Lower lobe of right lung (tissue), 2 donors: ENCODE measurements at regions not wholly inside any gene's neighbourhood (a gene's known extent, or its start where the extent isn't known, plus 50 kb on each side); places are given as distances from the start of the nearest gene placed in this dataset.

Experiments
- ATAC-seq, 2 donors: fragments of 200-7000 bp; cut with Tn5 transposase; one replicate each; pipeline ENCODE4 v1.9.1; 2020 to 2022; ENCODE audit warnings: mild to moderate bottlenecking in 2 of 2, moderate library complexity in 2 of 2
- DNase-seq: peaks from one replicate; pipeline ENCODE4 v3.0.0-alpha.2; 2020
- H3K27ac ChIP-seq: fragments of 200-600 bp; one replicate; pipeline ENCODE4 v1.8.0; 2022
- H3K27me3 ChIP-seq: fragments of 200-600 bp; one replicate; pipeline ENCODE4 v1.8.0; 2022; ENCODE audit warnings: low read depth
- H3K36me3 ChIP-seq: fragments of 200-600 bp; one replicate; pipeline ENCODE4 v1.8.0; 2022; ENCODE audit warnings: mild to moderate bottlenecking
- H3K4me1 ChIP-seq: fragments of 200-600 bp; one replicate; pipeline ENCODE4 v1.8.0; 2022
- H3K4me3 ChIP-seq: fragments of 200-600 bp; one replicate; pipeline ENCODE4 v1.8.0; 2022; ENCODE audit warnings: mild to moderate bottlenecking
- H3K9me3 ChIP-seq: fragments of 200-600 bp; one replicate; pipeline ENCODE4 v1.8.0; 2022
- intact Hi-C: fragments of 100-400 bp; cut with DNase I; formaldehyde crosslinking; loops from one replicate; pipeline ENCODE4 v1.11.0; 2022
- TF ChIP-seq, protein P1 (sequence below): fragments of 200-600 bp; IDR thresholded peaks from one replicate; pipeline ENCODE4 v1.8.0; 2022; ENCODE audit warnings: antibody characterized with exemption, mild to moderate bottlenecking
- donor health status: DM: no; HTN: yes; CAD: no; lungs with severe emphysema.

DNA sequence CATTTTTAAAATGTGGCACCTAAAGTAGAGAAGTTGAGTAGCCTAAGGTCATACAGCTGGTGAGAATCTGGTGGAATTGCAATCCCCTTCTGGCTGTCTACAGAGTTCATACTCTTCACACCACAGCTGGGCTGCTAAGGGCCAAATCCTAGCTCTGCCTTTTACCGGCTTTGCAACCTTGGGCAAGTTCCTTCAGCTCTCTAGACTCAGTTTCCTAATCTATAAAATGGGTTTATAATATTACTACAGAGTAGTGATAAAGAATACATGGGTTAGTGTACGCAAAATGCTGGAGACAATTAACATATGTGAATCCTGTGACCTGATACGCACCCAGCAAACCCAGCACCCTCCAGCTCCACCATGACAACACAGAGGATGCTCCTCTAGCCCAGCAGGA is 298.2 kb upstream of the MAF start:
- no peak for DNase-seq
- no peaks in the 10 kb centered on the region for H3K4me1 ChIP-seq
- intact Hi-C loops: no loop called here
- no peak overlapping the region for H3K4me3 ChIP-seq
- no peaks in the 10 kb centered on the region for H3K36me3 ChIP-seq
- H3K27me3 ChIP-seq: no peaks in the 10 kb centered on the region
- ATAC-seq: no peak
- H3K27ac ChIP-seq: no peak overlapping the region
- TF ChIP-seq, protein P1, sequence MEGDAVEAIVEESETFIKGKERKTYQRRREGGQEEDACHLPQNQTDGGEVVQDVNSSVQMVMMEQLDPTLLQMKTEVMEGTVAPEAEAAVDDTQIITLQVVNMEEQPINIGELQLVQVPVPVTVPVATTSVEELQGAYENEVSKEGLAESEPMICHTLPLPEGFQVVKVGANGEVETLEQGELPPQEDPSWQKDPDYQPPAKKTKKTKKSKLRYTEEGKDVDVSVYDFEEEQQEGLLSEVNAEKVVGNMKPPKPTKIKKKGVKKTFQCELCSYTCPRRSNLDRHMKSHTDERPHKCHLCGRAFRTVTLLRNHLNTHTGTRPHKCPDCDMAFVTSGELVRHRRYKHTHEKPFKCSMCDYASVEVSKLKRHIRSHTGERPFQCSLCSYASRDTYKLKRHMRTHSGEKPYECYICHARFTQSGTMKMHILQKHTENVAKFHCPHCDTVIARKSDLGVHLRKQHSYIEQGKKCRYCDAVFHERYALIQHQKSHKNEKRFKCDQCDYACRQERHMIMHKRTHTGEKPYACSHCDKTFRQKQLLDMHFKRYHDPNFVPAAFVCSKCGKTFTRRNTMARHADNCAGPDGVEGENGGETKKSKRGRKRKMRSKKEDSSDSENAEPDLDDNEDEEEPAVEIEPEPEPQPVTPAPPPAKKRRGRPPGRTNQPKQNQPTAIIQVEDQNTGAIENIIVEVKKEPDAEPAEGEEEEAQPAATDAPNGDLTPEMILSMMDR: no peak
- no peaks in the 10 kb centered on the region for H3K9me3 ChIP-seq

DNA sequence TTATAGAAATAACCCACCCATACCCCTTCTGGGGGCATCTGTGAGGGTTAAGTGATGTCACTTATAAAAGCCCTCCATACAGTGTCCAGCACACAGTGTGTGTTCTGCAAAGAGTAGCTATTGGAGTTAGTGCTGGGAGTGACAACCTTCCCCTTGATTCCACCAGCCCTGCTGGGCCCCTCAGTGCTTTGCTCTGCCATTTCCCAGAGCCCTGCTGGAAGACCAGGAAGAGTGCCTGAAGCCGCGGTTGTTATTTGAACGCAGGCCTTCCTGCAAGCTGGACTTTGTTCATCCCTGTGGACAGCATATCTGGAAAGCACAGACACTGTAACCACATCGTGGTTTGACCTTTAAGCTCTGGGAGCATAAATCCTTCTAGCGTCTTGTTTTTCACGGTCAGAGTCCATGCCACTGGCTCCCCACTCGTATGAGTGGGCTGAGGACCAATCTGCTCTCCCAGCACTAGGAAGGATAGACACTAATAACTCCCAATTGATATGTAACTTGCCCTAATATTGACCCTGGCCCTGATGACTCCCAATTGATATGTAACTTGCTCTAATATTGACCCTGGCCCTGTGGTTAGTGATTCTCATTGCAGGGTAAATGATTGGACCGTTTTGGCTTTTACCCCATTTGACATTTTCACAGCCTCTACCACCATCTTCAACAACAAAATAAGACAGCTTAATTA is 297.1 kb upstream of the MAF start:
- ATAC-seq (peak in 1 of 2 donors; percentile 55), DNase-seq (no peak)
- Histone ChIP-seq H3K27me3 (no peaks in the 10 kb centered on the region), H3K36me3 (no peaks in the 10 kb centered on the region), H3K27ac (no peak overlapping the region), H3K4me3 (no peak overlapping the region), H3K4me1 (no peaks in the 10 kb centered on the region), H3K9me3 (no peaks in the 10 kb centered on the region)
- TF ChIP-seq, protein P1: no peak
- intact Hi-C loops: no loop called here

DNA sequence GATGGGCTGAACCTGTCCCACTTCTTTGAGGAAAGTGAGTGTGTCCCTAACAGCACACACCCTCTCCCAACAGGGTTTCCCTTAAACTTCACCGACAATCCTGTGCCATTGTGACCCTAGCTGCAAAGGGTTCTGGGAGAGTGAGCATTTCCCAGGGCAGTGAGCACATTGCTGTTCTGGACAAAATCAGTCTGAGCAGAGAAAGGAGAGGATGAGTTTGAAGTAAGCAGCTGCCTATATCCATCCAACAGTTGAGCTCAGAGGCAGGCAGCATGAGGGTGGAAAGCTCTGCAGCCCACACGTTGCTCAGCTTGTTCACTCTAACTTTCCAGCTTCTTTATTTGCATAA is 296.5 kb upstream of the MAF start:
- H3K27me3 ChIP-seq: no peaks in the 10 kb centered on the region
- no peaks in the 10 kb centered on the region for H3K4me1 ChIP-seq
- no peaks in the 10 kb centered on the region for H3K36me3 ChIP-seq
- DNase-seq (no peak), ATAC-seq (no peak)
- H3K4me3 ChIP-seq: no peak overlapping the region
- TF ChIP-seq, protein P1: no peak
- intact Hi-C loops: no loop called here
- H3K9me3 ChIP-seq: no peaks in the 10 kb centered on the region
- no peak overlapping the region for H3K27ac ChIP-seq

DNA sequence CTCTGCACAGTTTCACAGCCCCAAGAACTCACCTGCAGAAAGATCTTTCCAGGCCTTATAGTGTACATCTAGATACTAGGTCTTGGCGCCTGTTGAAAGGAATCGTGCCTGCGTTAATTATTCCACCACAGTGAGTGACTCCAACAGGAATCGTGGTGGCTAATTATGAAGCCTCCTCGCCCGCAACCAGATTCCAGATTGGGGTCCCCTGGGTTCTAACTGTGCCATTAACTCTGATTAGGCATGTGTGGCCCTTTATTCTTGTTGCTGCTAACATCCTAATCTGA is 295.3 kb upstream of the MAF start:
- H3K27me3 ChIP-seq: no peaks in the 10 kb centered on the region
- H3K27ac ChIP-seq: no peak overlapping the region
- no peak overlapping the region for H3K4me3 ChIP-seq
- intact Hi-C loops: no loop called here
- ATAC-seq (no peak), DNase-seq (no peak)
- no peaks in the 10 kb centered on the region for H3K9me3 ChIP-seq
- TF ChIP-seq, protein P1: no peak
- H3K4me1 ChIP-seq: no peaks in the 10 kb centered on the region
- H3K36me3 ChIP-seq: no peaks in the 10 kb centered on the region

DNA sequence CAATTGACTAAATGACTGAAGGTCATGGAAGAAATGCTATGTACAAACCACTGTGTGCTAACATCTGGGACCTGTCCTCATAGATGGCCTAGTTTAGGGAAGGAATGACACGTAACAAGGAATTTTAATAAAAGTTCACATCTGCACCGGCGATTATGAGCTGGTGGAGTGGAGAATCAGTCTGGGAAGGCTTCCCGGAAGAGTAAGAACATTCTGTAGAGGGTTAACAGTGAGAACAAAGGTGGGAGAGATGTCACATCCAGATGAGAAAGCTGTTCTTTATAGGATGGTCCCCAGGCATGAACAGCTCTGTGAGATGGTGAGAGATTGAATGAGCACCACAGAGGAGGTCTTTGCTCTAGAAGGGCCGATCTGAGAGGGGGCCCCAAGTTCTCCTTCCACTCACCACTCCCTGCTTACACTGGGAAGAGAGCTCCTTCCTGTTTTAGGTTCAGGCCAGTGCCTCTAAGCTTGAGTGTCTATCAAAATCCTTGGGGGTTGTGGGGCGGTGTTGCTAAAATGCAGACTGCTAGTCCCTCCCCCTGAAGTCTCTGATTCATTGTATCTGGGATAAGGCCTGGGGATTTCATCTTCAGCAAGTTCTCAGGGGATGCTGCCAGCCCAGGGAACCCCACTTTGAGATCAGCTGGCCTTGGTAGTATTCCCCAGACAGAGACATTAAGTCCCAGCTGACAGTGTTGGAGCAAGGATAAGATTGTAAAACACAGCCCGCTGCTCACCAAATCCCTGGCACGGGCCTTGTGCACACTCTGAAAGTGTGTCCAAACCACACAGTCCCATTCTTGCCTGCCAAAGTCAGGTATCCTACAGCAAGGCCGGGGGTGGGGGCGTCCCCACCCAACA is 294.7 kb upstream of the MAF start:
- Histone ChIP-seq H3K27me3 (no peaks in the 10 kb centered on the region), H3K9me3 (no peaks in the 10 kb centered on the region), H3K4me3 (no peak overlapping the region), H3K36me3 (no peaks in the 10 kb centered on the region), H3K4me1 (no peaks in the 10 kb centered on the region), H3K27ac (no peak overlapping the region)
- DNase-seq (no peak), ATAC-seq (no peak)
- intact Hi-C loops: no loop called here
- TF ChIP-seq, protein P1: no peak
